ENCODE measurements at regions not wholly inside any gene's neighbourhood (a gene's known extent, or its start where the extent isn't known, plus 50 kb on each side); places are given as distances from the start of the nearest gene placed in this dataset.
"Not testable (repeated sequence)": the region's sequence is repeated elsewhere in the genome, so short reads cannot be mapped to it uniquely, and the experiment has no call there.

DNA sequence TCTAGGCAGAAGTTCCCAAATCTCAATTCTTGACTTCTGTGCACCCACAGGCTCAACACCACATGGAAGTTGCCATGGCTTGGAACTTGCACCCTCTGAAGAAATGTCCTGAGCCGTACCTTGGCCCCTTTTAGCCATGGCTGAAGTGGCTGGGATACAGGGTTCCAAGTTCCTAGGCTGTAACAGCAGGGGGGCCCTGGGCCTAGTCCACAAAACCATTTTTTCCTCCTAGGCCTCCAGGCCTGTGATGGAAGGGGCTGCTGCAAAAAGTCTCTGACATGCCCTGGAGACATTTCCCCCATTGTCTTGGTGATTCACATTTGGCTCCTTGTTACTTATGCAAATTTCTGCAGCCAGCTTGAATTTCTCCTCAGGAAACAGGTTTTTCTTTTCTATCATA, 122.4 kb upstream of the NECTIN3 start:
- not testable (repeated sequence) for FAIRE-seq

DNA sequence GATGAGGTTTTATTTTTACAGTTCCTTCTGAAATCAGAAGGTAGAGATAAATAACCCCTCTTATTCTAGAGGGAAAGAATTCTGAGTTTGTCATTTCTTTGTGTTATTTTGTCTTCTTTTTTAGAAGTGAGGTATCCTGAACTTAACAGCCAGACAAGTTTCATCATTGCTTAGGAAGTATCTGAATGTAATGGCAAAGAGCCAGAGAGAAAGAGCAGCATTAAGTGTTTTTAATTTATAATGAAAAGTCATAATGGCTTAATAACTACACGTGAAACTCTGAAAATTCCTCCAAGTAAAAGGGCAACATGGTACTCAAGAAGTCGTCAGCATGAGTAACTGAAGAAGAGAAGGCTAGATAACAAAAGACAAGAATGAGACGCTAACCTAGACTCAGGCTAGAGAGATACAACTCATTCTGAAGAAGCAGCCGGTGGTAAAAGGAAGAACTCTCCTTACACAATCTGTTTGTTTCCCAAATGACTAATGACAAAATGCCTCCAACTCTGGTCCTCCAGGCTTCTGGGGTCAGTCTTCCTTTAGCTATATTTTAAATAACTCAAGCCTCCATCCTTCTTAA, 116.2 kb upstream of the NECTIN3 start:
- no peak for TF ChIP-seq BRF2 (IDR thresholded peaks at IDR 0.05; ENCODE audit: borderline replicate concordance, insufficient read depth, insufficient read length)
- no peak for TF ChIP-seq ZNF217 (CRISPR knock-in tag; IDR thresholded peaks at IDR 0.05)
- TF ChIP-seq, protein P1, sequence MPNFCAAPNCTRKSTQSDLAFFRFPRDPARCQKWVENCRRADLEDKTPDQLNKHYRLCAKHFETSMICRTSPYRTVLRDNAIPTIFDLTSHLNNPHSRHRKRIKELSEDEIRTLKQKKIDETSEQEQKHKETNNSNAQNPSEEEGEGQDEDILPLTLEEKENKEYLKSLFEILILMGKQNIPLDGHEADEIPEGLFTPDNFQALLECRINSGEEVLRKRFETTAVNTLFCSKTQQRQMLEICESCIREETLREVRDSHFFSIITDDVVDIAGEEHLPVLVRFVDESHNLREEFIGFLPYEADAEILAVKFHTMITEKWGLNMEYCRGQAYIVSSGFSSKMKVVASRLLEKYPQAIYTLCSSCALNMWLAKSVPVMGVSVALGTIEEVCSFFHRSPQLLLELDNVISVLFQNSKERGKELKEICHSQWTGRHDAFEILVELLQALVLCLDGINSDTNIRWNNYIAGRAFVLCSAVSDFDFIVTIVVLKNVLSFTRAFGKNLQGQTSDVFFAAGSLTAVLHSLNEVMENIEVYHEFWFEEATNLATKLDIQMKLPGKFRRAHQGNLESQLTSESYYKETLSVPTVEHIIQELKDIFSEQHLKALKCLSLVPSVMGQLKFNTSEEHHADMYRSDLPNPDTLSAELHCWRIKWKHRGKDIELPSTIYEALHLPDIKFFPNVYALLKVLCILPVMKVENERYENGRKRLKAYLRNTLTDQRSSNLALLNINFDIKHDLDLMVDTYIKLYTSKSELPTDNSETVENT (CRISPR knock-in tag; IDR thresholded peaks at IDR 0.05): no peak
- no peak for TF ChIP-seq POLR2H (tag; IDR thresholded peaks at IDR 0.05; ENCODE audit: low read depth)
- TF ChIP-seq ZNF3 (CRISPR knock-in tag; IDR thresholded peaks at IDR 0.05): no peak
- TF ChIP-seq KAT7 (CRISPR knock-in tag; IDR thresholded peaks at IDR 0.05; ENCODE audit: borderline replicate concordance): no peak
- no peak for TF ChIP-seq ZNF232 (CRISPR knock-in tag; IDR thresholded peaks at IDR 0.05)
- no peak for TF ChIP-seq POLR2AphosphoS2 (IDR thresholded peaks at IDR 0.05; ENCODE audit: low read length)
- TF ChIP-seq, protein P2, sequence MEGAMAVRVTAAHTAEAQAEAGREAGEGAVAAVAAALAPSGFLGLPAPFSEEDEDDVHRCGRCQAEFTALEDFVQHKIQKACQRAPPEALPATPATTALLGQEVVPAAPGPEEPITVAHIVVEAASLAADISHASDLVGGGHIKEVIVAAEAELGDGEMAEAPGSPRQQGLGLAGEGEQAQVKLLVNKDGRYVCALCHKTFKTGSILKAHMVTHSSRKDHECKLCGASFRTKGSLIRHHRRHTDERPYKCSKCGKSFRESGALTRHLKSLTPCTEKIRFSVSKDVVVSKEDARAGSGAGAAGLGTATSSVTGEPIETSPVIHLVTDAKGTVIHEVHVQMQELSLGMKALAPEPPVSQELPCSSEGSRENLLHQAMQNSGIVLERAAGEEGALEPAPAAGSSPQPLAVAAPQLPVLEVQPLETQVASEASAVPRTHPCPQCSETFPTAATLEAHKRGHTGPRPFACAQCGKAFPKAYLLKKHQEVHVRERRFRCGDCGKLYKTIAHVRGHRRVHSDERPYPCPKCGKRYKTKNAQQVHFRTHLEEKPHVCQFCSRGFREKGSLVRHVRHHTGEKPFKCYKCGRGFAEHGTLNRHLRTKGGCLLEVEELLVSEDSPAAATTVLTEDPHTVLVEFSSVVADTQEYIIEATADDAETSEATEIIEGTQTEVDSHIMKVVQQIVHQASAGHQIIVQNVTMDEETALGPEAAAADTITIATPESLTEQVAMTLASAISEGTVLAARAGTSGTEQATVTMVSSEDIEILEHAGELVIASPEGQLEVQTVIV (CRISPR knock-in tag; IDR thresholded peaks at IDR 0.05; ENCODE audit: borderline replicate concordance): no peak
- no peak for ATAC-seq
- Histone ChIP-seq H3K79me2 (ENCODE audit: control insufficient read depth, insufficient read depth, low read length) (no peaks in the 10 kb centered on the region), H3K9me1 (ENCODE audit: control insufficient read depth, insufficient read depth, low read length) (no peaks in the 10 kb centered on the region), H4K20me1 (replicated peaks; ENCODE audit: control insufficient read depth, insufficient read depth, low read length) (no peaks in the 10 kb centered on the region), H3K36me3 (ENCODE audit: control insufficient read depth, insufficient read depth, low read length) (no peaks in the 10 kb centered on the region), H3K27ac (ENCODE audit: extremely low read depth, low read depth, low read length) (no peak overlapping the region), H3K4me2 (ENCODE audit: insufficient read depth, low read length) (no peak overlapping the region), H2AFZ (ENCODE audit: low read depth, low read length) (no peak overlapping the region), H3K9me3 (replicated peaks; ENCODE audit: control insufficient read depth, insufficient read depth, low read depth, low read length) (no peaks in the 10 kb centered on the region; the same call in 1 of the 2 replicates), H3K27me3 (ENCODE audit: control insufficient read depth in 2 of 2, insufficient read depth in 2 of 2, low read length in 2 of 2) (no peaks in the 10 kb centered on the region), H3K4me3 (no peak overlapping the region), H3K4me1 (replicated peaks in 1 of 2; ENCODE audit: control insufficient read depth in 2 of 2, insufficient read depth in 2 of 2, low read length in 2 of 2) (no peaks in the 10 kb centered on the region), H3K9ac (ENCODE audit: insufficient read depth in 1 of 2, low read depth in 2 of 2, low read length in 2 of 2) (no peak overlapping the region)
- ChIA-PET CTCF (ENCODE audit: low intra/inter-chr PET ratio) (no interaction called here), POLR2A (no interaction called here)
- 2% methylated on average over 4 of the region's 4 CpGs for WGBS (ENCODE audit: insufficient coverage, low coverage, missing lambda C conversion rate)
- BruUV-seq (replicated peaks): no TSS peak
- in situ Hi-C loops (cut with MboI) (no loop called here), intact Hi-C loops (cut with micrococcal nuclease) (no loop called here)
- FAIRE-seq: no peak
- no peak for DNase-seq (ENCODE audit: extremely low read depth in 1 of 4, low spot score in 3 of 4)

More for the DNA sequence above, 122.4 kb upstream of the NECTIN3 start:
- H3K4me1 ChIP-seq (replicated peaks in 1 of 2; ENCODE audit: control insufficient read depth in 2 of 2, insufficient read depth in 2 of 2, low read length in 2 of 2); POLR2A ChIA-PET; H3K79me2 ChIP-seq (ENCODE audit: control insufficient read depth, insufficient read depth, low read length); H3K9me3 ChIP-seq (replicated peaks; ENCODE audit: control insufficient read depth, insufficient read depth, low read depth, low read length); BruUV-seq (replicated peaks); ATAC-seq; H4K20me1 ChIP-seq (replicated peaks; ENCODE audit: control insufficient read depth, insufficient read depth, low read length); H3K27me3 ChIP-seq (ENCODE audit: control insufficient read depth in 2 of 2, insufficient read depth in 2 of 2, low read length in 2 of 2); in situ Hi-C loops (cut with MboI); H3K4me2 ChIP-seq (ENCODE audit: insufficient read depth, low read length); H3K36me3 ChIP-seq (ENCODE audit: control insufficient read depth, insufficient read depth, low read length); H3K9me1 ChIP-seq (ENCODE audit: control insufficient read depth, insufficient read depth, low read length); H3K27ac ChIP-seq (ENCODE audit: extremely low read depth, low read depth, low read length); H3K9ac ChIP-seq (ENCODE audit: insufficient read depth in 1 of 2, low read depth in 2 of 2, low read length in 2 of 2); CTCF ChIA-PET (ENCODE audit: low intra/inter-chr PET ratio); H3K4me3 ChIP-seq; H2AFZ ChIP-seq (ENCODE audit: low read depth, low read length); DNase-seq (ENCODE audit: extremely low read depth in 1 of 4, low spot score in 3 of 4); intact Hi-C loops (cut with micrococcal nuclease): not testable (repeated sequence)
- no CpG with 5 or more reads among the region's 1 CpG for WGBS (ENCODE audit: insufficient coverage, low coverage, missing lambda C conversion rate)
- peak; percentile 54 for TF ChIP-seq ZFP36 (IDR thresholded peaks at IDR 0.05; ENCODE audit: low read depth, low read length, partially characterized antibody)

Data from K562 (cell line).